Prostate gland (tissue), 2 donors: ENCODE measurements at regions not wholly inside any gene's neighbourhood (a gene's known extent, or its start where the extent isn't known, plus 50 kb on each side); places are given as distances from the start of the nearest gene placed in this dataset.

Experiments
- CTCF ChIP-seq, 4 experiments: fragments of 200-600 bp in 2 of 4; fragments of 450-650 bp in 2 of 4; sonication (generic) in 2 of 4; IDR thresholded peaks; 1 replicate in 3 of 4; 2 replicates in 1 of 4; pipeline ENCODE4 v1.5.1; 2016 to 2019; ENCODE audit warnings: antibody characterized with exemption in 4 of 4, mild to moderate bottlenecking in 2 of 4, moderate library complexity in 2 of 4
- POLR2A ChIP-seq: fragments of 450-650 bp; IDR thresholded peaks from one replicate; pipeline ENCODE4 v1.6.1; 2016; ENCODE audit warnings: antibody characterized with exemption, mild to moderate bottlenecking
- POLR2AphosphoS5 ChIP-seq: sonication (generic); formaldehyde crosslinking; IDR thresholded peaks from one replicate; pipeline ENCODE4 v1.6.1; 2017; ENCODE audit warnings: antibody characterized with exemption

- TF ChIP-seq CTCF (IDR thresholded peaks at IDR 0.05): no peak
- no peak for TF ChIP-seq POLR2AphosphoS5
- no peak for TF ChIP-seq POLR2A
These were observed 731.3 kb upstream of the SLC39A10 start for GRCh38 chr2:194925742-194926141.
